Fibroblast of the aortic adventitia (primary cell): ENCODE measurements at regions not wholly inside any gene's neighbourhood (a gene's known extent, or its start where the extent isn't known, plus 50 kb on each side); places are given as distances from the start of the nearest gene placed in this dataset.

Source experiments
- DNase-seq: peaks from one replicate; pipeline ENCODE4 v3.0.0-alpha.2; 2010; ENCODE audit warnings: low read depth
- H3K4me3 ChIP-seq: 2 replicates; pipeline ENCODE4 v1.5.1; 2011; ENCODE audit warnings: low read depth, mild to moderate bottlenecking, control low read depth, low read length, moderate library complexity
- TF ChIP-seq, protein P1 (sequence below): IDR thresholded peaks from 2 replicates; pipeline ENCODE4 v1.5.1; 2011; ENCODE audit warnings: mild to moderate bottlenecking, low read length, control low read depth, inconsistent platforms; ENCODE audit not compliant: insufficient read depth

DNA sequence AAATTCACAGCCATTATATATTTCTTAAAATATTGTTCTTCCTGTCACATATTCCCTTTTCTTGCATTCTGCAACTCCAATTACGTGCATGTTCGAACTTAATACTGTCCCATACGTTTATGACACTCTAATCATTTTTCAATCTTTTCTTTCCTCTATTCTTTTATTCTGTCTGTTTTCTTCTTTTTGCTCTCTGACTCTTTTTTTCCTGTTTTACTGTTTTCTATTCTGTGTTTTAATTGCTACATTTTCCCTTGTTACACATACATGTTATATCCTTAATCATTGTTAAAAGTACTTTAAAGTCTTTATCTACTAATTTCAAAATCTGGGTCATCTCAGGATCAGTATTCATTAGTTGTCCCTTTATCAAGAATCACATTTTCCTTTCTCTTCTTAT, 1149.1 kb upstream of the PCDH20 start:
- H3K4me3 ChIP-seq, result no peak overlapping the region
- TF ChIP-seq, protein P1, sequence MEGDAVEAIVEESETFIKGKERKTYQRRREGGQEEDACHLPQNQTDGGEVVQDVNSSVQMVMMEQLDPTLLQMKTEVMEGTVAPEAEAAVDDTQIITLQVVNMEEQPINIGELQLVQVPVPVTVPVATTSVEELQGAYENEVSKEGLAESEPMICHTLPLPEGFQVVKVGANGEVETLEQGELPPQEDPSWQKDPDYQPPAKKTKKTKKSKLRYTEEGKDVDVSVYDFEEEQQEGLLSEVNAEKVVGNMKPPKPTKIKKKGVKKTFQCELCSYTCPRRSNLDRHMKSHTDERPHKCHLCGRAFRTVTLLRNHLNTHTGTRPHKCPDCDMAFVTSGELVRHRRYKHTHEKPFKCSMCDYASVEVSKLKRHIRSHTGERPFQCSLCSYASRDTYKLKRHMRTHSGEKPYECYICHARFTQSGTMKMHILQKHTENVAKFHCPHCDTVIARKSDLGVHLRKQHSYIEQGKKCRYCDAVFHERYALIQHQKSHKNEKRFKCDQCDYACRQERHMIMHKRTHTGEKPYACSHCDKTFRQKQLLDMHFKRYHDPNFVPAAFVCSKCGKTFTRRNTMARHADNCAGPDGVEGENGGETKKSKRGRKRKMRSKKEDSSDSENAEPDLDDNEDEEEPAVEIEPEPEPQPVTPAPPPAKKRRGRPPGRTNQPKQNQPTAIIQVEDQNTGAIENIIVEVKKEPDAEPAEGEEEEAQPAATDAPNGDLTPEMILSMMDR, result no peak
- no peak for DNase-seq

GRCh38 chr13:62563251-62563650, 1147.6 kb upstream of the PCDH20 start:
- DNase-seq, result no peak
- TF ChIP-seq, protein P1, result no peak

GRCh38 chr13:62556978-62557377, 1141.3 kb upstream of the PCDH20 start:
- TF ChIP-seq, protein P1, result no peak
- DNase-seq, result no peak
- no peak overlapping the region for H3K4me3 ChIP-seq

More at GRCh38 chr13:62563251-62563650, 1147.6 kb upstream of the PCDH20 start:
- no peak overlapping the region for H3K4me3 ChIP-seq

GRCh38 chr13:62551588-62551987, 1135.9 kb upstream of the PCDH20 start:
- TF ChIP-seq, protein P1, result no peak
- no peak for DNase-seq
- no peak overlapping the region for H3K4me3 ChIP-seq

GRCh38 chr13:62544928-62545327, 1129.3 kb upstream of the PCDH20 start:
- no peak overlapping the region for H3K4me3 ChIP-seq
- TF ChIP-seq, protein P1, result no peak
- no peak for DNase-seq

DNA sequence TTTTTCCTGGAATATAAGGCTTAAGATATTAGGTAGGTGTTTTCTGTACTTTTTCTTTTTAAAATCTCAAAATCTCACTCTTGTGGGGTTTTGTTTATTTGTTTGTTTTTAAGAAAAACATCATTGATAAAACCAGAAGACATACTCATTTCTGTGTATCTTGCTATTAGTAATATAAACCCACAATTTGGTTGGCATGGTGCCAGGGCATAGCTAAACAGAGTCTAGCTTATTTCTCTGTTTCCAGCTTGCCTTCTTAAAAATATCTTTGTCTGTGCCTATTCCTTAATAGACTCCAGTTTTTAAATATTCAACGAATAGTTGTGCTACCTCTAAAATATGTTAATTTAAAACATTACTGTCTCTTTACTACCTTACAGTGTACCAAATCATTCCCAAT, 1121.9 kb upstream of the PCDH20 start:
- H3K4me3 ChIP-seq, result no peak overlapping the region
- no peak for DNase-seq
- TF ChIP-seq, protein P1, result no peak

GRCh38 chr13:62525652-62526051, 1110.0 kb upstream of the PCDH20 start:
- DNase-seq, result no peak
- TF ChIP-seq, protein P1, result no peak

More at GRCh38 chr13:62525652-62526051, 1110.0 kb upstream of the PCDH20 start:
- H3K4me3 ChIP-seq, result no peak overlapping the region
